NB4 (cell line): ENCODE measurements at regions not wholly inside any gene's neighbourhood (a gene's known extent, or its start where the extent isn't known, plus 50 kb on each side); places are given as distances from the start of the nearest gene placed in this dataset.

Experiments
- CTCF ChIP-seq: IDR thresholded peaks from one replicate; pipeline ENCODE4 v1.5.1; 2012; ENCODE audit warnings: low read depth, low read length
- MAX ChIP-seq: IDR thresholded peaks from 2 replicates; pipeline ENCODE4 v1.6.1; 2011; ENCODE audit warnings: low read depth, low read length
- POLR2A ChIP-seq: IDR thresholded peaks from 2 replicates; pipeline ENCODE4 v1.6.1; 2011; ENCODE audit warnings: mild to moderate bottlenecking; ENCODE audit not compliant: insufficient read length; ENCODE audit errors: extremely low read depth

- TF ChIP-seq CTCF (no peak), POLR2A (no peak), MAX (no peak)
Measured at GRCh38 chr3:161640181-161640580, 143.6 kb downstream of the OTOL1 start.
